Neutrophil (primary cell): ENCODE measurements at regions not wholly inside any gene's neighbourhood (a gene's known extent, or its start where the extent isn't known, plus 50 kb on each side); places are given as distances from the start of the nearest gene placed in this dataset.

Experiments
- H3K27ac ChIP-seq: fragments of 200-600 bp; sonication (generic); 2 replicates; pipeline ENCODE4 v1.5.1; 2016; ENCODE audit warnings: mild to moderate bottlenecking, moderate library complexity
- H3K27me3 ChIP-seq: fragments of 200-600 bp; sonication (generic); 2 replicates; pipeline ENCODE4 v1.6.0; 2016; ENCODE audit warnings: mild to moderate bottlenecking
- H3K36me3 ChIP-seq: fragments of 200-600 bp; sonication (generic); 2 replicates; pipeline ENCODE4 v1.5.1; 2017
- H3K4me1 ChIP-seq, 2 experiments: fragments of 200-600 bp in 1 of 2; sonication (generic) in 1 of 2; 1 replicate in 1 of 2; 2 replicates in 1 of 2; pipeline versions ENCODE4 v1.5.1 to v1.6.1; 2013 to 2016; ENCODE audit warnings: low read depth in 1 of 2, low read length in 1 of 2, mild to moderate bottlenecking in 1 of 2, moderate library complexity in 1 of 2; ENCODE audit not compliant: control insufficient read depth in 1 of 2, insufficient read depth in 1 of 2
- H3K4me3 ChIP-seq, 2 experiments: fragments of 200-600 bp in 1 of 2; sonication (generic) in 1 of 2; 1 replicate in 1 of 2; 2 replicates in 1 of 2; pipeline ENCODE4 v1.5.1; 2013 to 2016; ENCODE audit warnings: low read depth in 1 of 2, low read length in 1 of 2, mild to moderate bottlenecking in 1 of 2, moderate library complexity in 1 of 2
- H3K9me3 ChIP-seq: fragments of 200-600 bp; sonication (generic); 2 replicates; pipeline ENCODE4 v1.5.1; 2016
- TF ChIP-seq, protein P1 (sequence below): fragments of 200-600 bp; sonication (generic); IDR thresholded peaks from 2 replicates; pipeline ENCODE4 v1.5.1; 2016; ENCODE audit warnings: antibody characterized with exemption

DNA sequence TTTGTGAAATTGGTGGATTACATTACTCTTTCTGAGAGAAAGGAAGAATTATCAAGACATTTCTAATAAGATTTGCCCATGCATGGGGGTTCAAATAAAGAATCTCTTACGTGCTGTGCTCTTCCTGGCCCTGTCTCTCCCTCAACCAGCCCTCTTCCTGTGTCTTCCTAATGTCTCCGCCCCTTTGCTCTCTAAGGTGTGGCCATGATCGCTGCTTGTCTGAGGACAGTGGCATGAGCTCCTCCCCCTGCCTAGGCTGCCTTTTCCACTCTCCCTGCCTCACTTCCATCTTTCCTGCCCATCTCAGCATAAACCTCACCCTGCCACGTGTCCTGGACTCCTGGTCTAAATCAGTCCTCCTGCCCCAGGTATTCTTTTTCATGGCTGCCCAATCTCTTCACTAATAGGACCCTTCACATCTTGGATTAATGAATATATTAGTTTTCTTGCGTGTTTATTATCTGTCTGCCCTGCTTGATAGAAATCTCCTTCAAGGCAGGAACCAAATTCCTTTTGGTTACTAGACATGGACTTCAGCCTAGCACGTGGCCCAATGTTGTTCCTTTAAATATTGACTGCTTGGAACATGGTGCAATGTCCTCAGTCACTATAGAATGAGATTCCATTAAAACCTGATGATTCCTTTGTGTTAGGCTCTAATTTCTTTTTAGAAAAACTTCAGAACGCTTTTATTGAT lies 122.3 kb downstream of the MTRR start:
- Histone ChIP-seq H3K4me1 (no peaks in the 10 kb centered on the region), H3K4me3 (no peak overlapping the region), H3K27me3 (no peaks in the 10 kb centered on the region), H3K36me3 (no peaks in the 10 kb centered on the region), H3K27ac (no peak overlapping the region), H3K9me3 (no peaks in the 10 kb centered on the region)
- TF ChIP-seq, protein P1, sequence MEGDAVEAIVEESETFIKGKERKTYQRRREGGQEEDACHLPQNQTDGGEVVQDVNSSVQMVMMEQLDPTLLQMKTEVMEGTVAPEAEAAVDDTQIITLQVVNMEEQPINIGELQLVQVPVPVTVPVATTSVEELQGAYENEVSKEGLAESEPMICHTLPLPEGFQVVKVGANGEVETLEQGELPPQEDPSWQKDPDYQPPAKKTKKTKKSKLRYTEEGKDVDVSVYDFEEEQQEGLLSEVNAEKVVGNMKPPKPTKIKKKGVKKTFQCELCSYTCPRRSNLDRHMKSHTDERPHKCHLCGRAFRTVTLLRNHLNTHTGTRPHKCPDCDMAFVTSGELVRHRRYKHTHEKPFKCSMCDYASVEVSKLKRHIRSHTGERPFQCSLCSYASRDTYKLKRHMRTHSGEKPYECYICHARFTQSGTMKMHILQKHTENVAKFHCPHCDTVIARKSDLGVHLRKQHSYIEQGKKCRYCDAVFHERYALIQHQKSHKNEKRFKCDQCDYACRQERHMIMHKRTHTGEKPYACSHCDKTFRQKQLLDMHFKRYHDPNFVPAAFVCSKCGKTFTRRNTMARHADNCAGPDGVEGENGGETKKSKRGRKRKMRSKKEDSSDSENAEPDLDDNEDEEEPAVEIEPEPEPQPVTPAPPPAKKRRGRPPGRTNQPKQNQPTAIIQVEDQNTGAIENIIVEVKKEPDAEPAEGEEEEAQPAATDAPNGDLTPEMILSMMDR: no peak

DNA sequence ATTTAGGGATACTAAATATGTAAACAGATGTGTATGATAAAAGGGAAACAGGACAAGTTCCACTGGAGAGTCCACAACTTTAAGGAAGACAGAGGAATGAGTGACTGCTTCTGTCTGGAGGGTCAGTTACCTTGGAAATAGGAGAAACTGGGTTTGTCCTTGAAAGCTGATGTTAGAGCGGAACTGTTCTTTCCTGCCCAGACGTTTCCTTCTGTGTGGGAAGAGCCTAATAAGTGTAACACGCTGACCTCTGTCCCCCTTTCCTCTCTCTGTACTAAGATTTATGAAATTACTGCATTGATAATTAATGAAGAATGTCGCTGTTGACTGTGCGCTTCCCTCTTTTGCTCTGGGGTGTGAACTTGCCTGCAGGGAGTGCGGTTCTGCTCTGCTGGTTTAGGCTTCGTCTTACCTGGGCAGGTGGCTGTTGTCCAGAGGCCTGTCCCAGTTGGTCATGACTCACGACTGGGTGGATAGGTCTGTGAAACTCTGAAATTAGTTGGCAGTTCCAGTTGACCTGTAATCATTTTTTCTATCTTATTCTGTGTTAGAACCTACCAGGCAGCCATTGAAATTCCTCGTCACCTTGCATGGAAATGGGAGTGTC lies 126.8 kb downstream of the MTRR start:
- TF ChIP-seq, protein P1: no peak
- Histone ChIP-seq H3K4me3 (no peak overlapping the region), H3K27ac (no peak overlapping the region), H3K4me1 (no peaks in the 10 kb centered on the region), H3K36me3 (no peaks in the 10 kb centered on the region), H3K9me3 (no peaks in the 10 kb centered on the region), H3K27me3 (no peaks in the 10 kb centered on the region)

DNA sequence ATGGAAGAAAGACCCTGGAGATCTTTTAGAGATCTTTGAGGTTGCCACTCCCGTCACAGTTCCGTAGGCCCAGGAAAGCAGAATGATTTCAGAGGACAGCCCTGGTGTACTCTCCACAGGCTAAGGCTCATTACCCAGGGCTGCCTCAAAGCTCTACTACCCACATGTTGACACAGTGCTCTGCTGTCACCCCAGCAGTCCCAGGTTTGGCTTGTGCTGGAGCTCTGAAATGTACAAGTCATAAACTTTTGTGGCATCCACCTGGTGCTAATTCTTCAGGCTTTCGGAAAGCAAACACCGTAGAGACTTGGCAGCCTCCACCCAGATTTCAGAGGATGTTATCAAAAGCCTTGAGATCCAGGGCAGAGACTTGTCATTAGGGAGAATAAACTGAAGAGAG lies 136.5 kb downstream of the MTRR start:
- H3K4me3 ChIP-seq: no peak overlapping the region
- no peak overlapping the region for H3K27ac ChIP-seq
- H3K36me3 ChIP-seq: no peaks in the 10 kb centered on the region
- H3K4me1 ChIP-seq: no peaks in the 10 kb centered on the region
- no peaks in the 10 kb centered on the region for H3K9me3 ChIP-seq
- TF ChIP-seq, protein P1: no peak
- no peaks in the 10 kb centered on the region for H3K27me3 ChIP-seq

DNA sequence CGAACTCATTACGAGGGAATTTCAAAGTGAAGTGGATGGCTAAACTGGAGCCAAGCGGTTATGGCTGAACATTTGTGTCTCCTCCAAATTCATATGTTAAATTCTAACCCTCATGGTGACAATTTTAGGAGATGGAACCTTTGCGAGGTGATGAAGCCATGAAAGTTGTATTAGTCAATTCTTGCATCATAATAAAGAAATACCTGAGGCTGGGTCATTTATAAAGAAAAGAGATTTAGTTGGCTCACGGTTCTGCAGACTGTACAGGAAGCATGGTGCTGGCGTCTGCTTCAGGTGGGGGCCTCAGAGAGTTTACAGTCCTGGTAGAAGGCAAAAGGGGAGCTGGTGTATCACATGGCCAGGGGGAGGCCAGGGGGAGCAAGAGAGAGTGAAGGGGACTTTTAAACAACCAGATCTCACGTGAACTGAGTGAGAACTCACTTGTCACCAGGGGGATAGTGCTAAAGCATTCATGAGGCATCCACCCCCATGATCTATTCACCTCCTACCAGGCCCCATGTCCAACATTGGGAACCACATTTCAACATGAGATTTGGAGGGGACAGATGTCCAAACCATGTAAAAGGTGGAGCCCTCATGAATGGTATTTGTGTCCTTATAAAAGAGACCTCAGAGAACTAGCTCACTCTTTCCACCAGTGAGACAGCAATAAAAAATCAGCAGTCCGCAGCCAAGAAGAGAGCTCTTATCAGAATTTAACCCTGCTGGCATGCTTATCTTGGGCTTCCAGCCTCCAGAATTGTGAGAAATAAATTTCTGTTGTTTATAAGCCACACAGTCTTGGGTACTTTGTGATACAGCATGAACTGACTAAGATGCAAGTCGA lies 143.4 kb downstream of the MTRR start:
- TF ChIP-seq, protein P1: no peak
- Histone ChIP-seq H3K9me3 (no peaks in the 10 kb centered on the region), H3K4me3 (no peak overlapping the region), H3K27me3 (no peaks in the 10 kb centered on the region), H3K27ac (no peak overlapping the region), H3K4me1 (no peaks in the 10 kb centered on the region), H3K36me3 (no peaks in the 10 kb centered on the region)

DNA sequence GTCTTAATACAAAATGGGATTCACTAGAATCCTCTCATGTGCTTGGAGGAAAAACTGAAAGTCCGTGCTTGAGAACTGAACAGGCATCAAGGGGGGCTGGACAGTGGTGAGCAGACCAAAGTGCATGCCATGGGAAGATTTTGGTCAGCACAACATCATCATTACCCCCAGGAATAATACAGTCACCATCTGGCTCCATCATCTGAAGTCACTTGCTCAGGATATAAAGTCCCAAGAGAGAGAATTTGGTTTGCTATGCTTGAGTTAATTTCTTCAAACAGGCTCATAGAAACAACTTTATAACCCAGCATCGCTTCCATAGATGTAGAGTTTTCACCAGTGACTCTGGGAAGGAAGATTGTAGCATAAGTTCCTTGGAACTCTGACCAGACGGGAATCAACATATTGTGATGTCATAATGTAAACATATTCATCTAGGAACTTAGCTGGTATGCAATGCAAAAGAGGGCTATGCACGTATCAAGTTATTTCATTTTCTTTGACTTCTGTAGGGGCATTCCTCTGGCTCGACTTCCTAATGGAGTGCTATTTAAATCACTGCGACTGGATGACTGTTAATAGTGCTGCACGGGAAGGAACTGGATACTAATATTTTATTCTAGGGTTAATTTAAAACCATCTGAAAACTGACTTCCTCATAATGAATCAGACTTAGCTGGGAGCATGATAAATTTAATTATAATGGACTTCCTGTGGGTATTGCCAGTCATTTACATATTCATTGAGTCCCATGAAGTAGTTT lies 145.2 kb downstream of the MTRR start:
- no peaks in the 10 kb centered on the region for H3K36me3 ChIP-seq
- no peaks in the 10 kb centered on the region for H3K4me1 ChIP-seq
- no peak overlapping the region for H3K27ac ChIP-seq
- no peaks in the 10 kb centered on the region for H3K27me3 ChIP-seq
- H3K4me3 ChIP-seq: no peak overlapping the region
- no peaks in the 10 kb centered on the region for H3K9me3 ChIP-seq
- TF ChIP-seq, protein P1: no peak
